Suppressor macrophage treated with lipopolysaccharide for 1 hour (primary cell): ENCODE measurements at regions not wholly inside any gene's neighbourhood (a gene's known extent, or its start where the extent isn't known, plus 50 kb on each side); places are given as distances from the start of the nearest gene placed in this dataset.
"Not testable (repeated sequence)": the region's sequence is repeated elsewhere in the genome, so short reads cannot be mapped to it uniquely, and the experiment has no call there.

Source experiments
- DNase-seq, 3 donors: peaks; one replicate each; pipeline ENCODE4 v3.0.0-alpha.2; 2020 to 2022

GRCh38 chr9:26664087-26664773 is 228.4 kb downstream of the CAAP1 start:
- not testable (repeated sequence) for DNase-seq

GRCh38 chr9:26662476-26662875 is 230.1 kb downstream of the CAAP1 start:
- no peak for DNase-seq

GRCh38 chr9:26658476-26658875 is 234.1 kb downstream of the CAAP1 start:
- no peak for DNase-seq

- DNase-seq = no peak
These were observed 234.6 kb downstream of the CAAP1 start for GRCh38 chr9:26657958-26658357.

- no peak for DNase-seq
These were observed 236.4 kb downstream of the CAAP1 start for GRCh38 chr9:26656003-26656870.

GRCh38 chr9:26655166-26655565 is 237.4 kb downstream of the CAAP1 start:
- DNase-seq = no peak

GRCh38 chr9:26650325-26650724 is 242.3 kb downstream of the CAAP1 start:
- no peak for DNase-seq

- DNase-seq = no peak
These were observed 248.8 kb downstream of the CAAP1 start for GRCh38 chr9:26643826-26644225.

- no peak for DNase-seq
These were observed 252.8 kb downstream of the CAAP1 start for GRCh38 chr9:26639761-26640160.

- no peak for DNase-seq
These were observed 255.5 kb downstream of the CAAP1 start for GRCh38 chr9:26637101-26637500.

GRCh38 chr9:26613851-26614350 is 278.7 kb downstream of the CAAP1 start:
- not testable (repeated sequence) for DNase-seq

GRCh38 chr9:26612211-26612610 is 280.4 kb downstream of the CAAP1 start:
- no peak for DNase-seq

GRCh38 chr9:26606756-26607155 is 285.8 kb downstream of the CAAP1 start:
- no peak for DNase-seq

GRCh38 chr9:26605367-26605766 is 287.2 kb downstream of the CAAP1 start:
- no peak for DNase-seq

GRCh38 chr9:26604076-26604662 is 288.4 kb downstream of the CAAP1 start:
- no peak for DNase-seq

GRCh38 chr9:26603617-26604016 is 289.0 kb downstream of the CAAP1 start:
- DNase-seq = no peak

GRCh38 chr9:26597542-26598149 is 295.0 kb downstream of the CAAP1 start:
- DNase-seq = no peak

- DNase-seq = no peak
These were observed 313.5 kb downstream of the CAAP1 start for GRCh38 chr9:26579056-26579455.

- DNase-seq = no peak
These were observed 317.6 kb downstream of the CAAP1 start for GRCh38 chr9:26574898-26575440.

GRCh38 chr9:26574256-26574655 is 318.3 kb downstream of the CAAP1 start:
- no peak for DNase-seq

GRCh38 chr9:26567976-26568375 is 324.6 kb downstream of the CAAP1 start:
- no peak for DNase-seq

- DNase-seq = no peak
These were observed 326.5 kb downstream of the CAAP1 start for GRCh38 chr9:26566141-26566540.

GRCh38 chr9:26565118-26565517 is 327.5 kb downstream of the CAAP1 start:
- DNase-seq = no peak
